HCT116 (cell line): ENCODE measurements at regions not wholly inside any gene's neighbourhood (a gene's known extent, or its start where the extent isn't known, plus 50 kb on each side); places are given as distances from the start of the nearest gene placed in this dataset.

Experiments used
- ATAC-seq: fragments of 200-7000 bp; cut with Tn5 transposase; 2 replicates; pipeline ENCODE4 v1.9.1; 2020; ENCODE audit warnings: mild to moderate bottlenecking, moderate library complexity
- BruUV-seq: library from RNA; stranded (reverse); fragments of 400-500 nt; replicated peaks from 2 replicates; lab custom pipeline; 2021; lab: Mats Ljungman, UMichigan
- CTCF ChIA-PET: fragments of 300-600 bp; sonication (Branson Sonifier 250); formaldehyde crosslinking; loops from one replicate; lab custom pipeline; 2021; ENCODE audit warnings: antibody characterized with exemption; lab: Charles Lee
- POLR2A ChIA-PET: fragments of 300-600, 350-600 bp; sonication (Branson Sonifier 250); formaldehyde crosslinking; loops from one replicate; lab custom pipeline; 2021; ENCODE audit warnings: antibody characterized with exemption; lab: Charles Lee
- RAD21 ChIA-PET, 2 experiments: fragments of 300-600 bp; sonication (Branson Sonifier 250); formaldehyde crosslinking; loops; one replicate each; lab custom pipeline; 2023; ENCODE audit warnings: low total read pairs in 2 of 2; ENCODE audit not compliant: uncharacterized antibody in 2 of 2, unreplicated experiment in 2 of 2, low non-redundant PET in 1 of 2; lab: Charles Lee
- DNase-seq: peaks from one replicate; pipeline ENCODE4 v3.0.0-alpha.2; 2010; ENCODE audit warnings: low read depth, low spot score
- H2AFZ ChIP-seq: fragments of 200-600 bp; shearing (Covaris generic), sonication (generic); 2 replicates; pipeline ENCODE4 v1.6.1; 2017; ENCODE audit warnings: low read depth, mixed run types, mixed read lengths, antibody characterized with exemption, low read length; ENCODE audit not compliant: poor library complexity, severe bottlenecking
- H3K27ac ChIP-seq: 2 replicates; pipeline ENCODE4 v1.5.1; 2012; ENCODE audit warnings: low read depth, low read length
- H3K27me3 ChIP-seq: fragments of 200-600 bp; sonication (generic); 2 replicates; pipeline ENCODE4 v1.6.1; 2016; ENCODE audit warnings: mixed run types, low read length, mixed read lengths; ENCODE audit not compliant: insufficient read depth
- H3K36me3 ChIP-seq, 2 experiments: fragments of 200-500 bp in 1 of 2; fragments of 200-600 bp in 1 of 2; sonication (Bioruptor generic) in 1 of 2; sonication (generic) in 1 of 2; 2 replicates each; pipeline versions ENCODE4 v1.5.1 to v1.6.1; 2014 to 2016; ENCODE audit warnings: low read length in 2 of 2, inconsistent platforms in 1 of 2, mixed read lengths in 1 of 2, mixed run types in 1 of 2; ENCODE audit not compliant: insufficient read depth in 2 of 2, control insufficient read depth in 1 of 2
- H3K4me1 ChIP-seq, 2 experiments: fragments of 200-600 bp in 1 of 2; sonication (generic) in 1 of 2; 2 replicates each; pipeline versions ENCODE4 v1.5.1 to v1.6.1; 2012 to 2017; ENCODE audit warnings: low read length in 2 of 2, inconsistent platforms in 1 of 2, mild to moderate bottlenecking in 1 of 2, mixed read lengths in 1 of 2, mixed run types in 1 of 2, moderate library complexity in 1 of 2; ENCODE audit not compliant: insufficient read depth in 2 of 2, control insufficient read depth in 1 of 2
- H3K4me2 ChIP-seq: fragments of 200-600 bp; sonication (generic); 2 replicates; pipeline ENCODE4 v1.6.1; 2017; ENCODE audit warnings: mixed run types, low read length, mixed read lengths
- H3K4me3 ChIP-seq, 2 experiments: fragments of 200-600 bp in 1 of 2; sonication (generic) in 1 of 2; replicated peaks in 1 of 2; 2 replicates each; pipeline ENCODE4 v1.5.1; 2011 to 2016; ENCODE audit warnings: low read length in 2 of 2, control low read depth in 1 of 2, low read depth in 1 of 2, mild to moderate bottlenecking in 1 of 2, mixed read lengths in 1 of 2, mixed run types in 1 of 2
- H3K79me2 ChIP-seq: fragments of 200-600 bp; sonication (generic); 2 replicates; pipeline ENCODE4 v1.6.1; 2017; ENCODE audit warnings: mild to moderate bottlenecking, mixed run types, low read length, moderate library complexity, mixed read lengths; ENCODE audit not compliant: insufficient read depth
- H3K9ac ChIP-seq: fragments of 200-600 bp; sonication (generic); 2 replicates; pipeline ENCODE4 v1.6.1; 2016; ENCODE audit warnings: low read length, mixed read lengths
- H3K9me2 ChIP-seq: fragments of 200-600 bp; sonication (generic), shearing (Covaris generic); 2 replicates; pipeline ENCODE4 v1.6.1; 2017; ENCODE audit warnings: mixed run types, mild to moderate bottlenecking, moderate library complexity; ENCODE audit not compliant: insufficient read depth
- H3K9me3 ChIP-seq, 2 experiments: fragments of 200-500 bp in 1 of 2; fragments of 200-600 bp in 1 of 2; sonication (Bioruptor generic) in 1 of 2; sonication (generic) in 1 of 2; 2 replicates each; pipeline ENCODE4 v1.6.1; 2014 to 2017; ENCODE audit warnings: low read length in 2 of 2, mixed read lengths in 2 of 2, inconsistent platforms in 1 of 2, low read depth in 1 of 2, mild to moderate bottlenecking in 1 of 2, mixed run types in 1 of 2, moderate library complexity in 1 of 2; ENCODE audit not compliant: control insufficient read depth in 1 of 2, insufficient read depth in 1 of 2
- H4K20me1 ChIP-seq: fragments of 200-600 bp; sonication (generic), shearing (Covaris generic); 2 replicates; pipeline ENCODE4 v1.6.1; 2017; ENCODE audit warnings: mixed run types, mild to moderate bottlenecking, moderate library complexity; ENCODE audit not compliant: insufficient read depth
- CBX3 ChIP-seq: IDR thresholded peaks from 2 replicates; pipeline ENCODE4 v1.6.1; 2012; ENCODE audit warnings: low read depth
- CTCF ChIP-seq, 3 experiments: fragments of 200-600 bp in 1 of 3; sonication (generic) in 1 of 3; IDR thresholded peaks in 2 of 3; conservative IDR thresholded peaks in 1 of 3; 2 replicates each; pipeline ENCODE4 v1.5.1; 2012 to 2017; ENCODE audit warnings: low read depth in 2 of 3, low read length in 2 of 3, antibody characterized with exemption in 1 of 3, borderline replicate concordance in 1 of 3, control low read depth in 1 of 3, mild to moderate bottlenecking in 1 of 3, mixed read lengths in 1 of 3, mixed run types in 1 of 3, moderate library complexity in 1 of 3; ENCODE audit not compliant: insufficient read depth in 1 of 3
- EGR1 ChIP-seq: IDR thresholded peaks from 2 replicates; pipeline ENCODE4 v1.6.1; 2012; ENCODE audit warnings: low read depth
- EZH2 ChIP-seq: fragments of 200-600 bp; sonication (generic); IDR thresholded peaks from 2 replicates; pipeline ENCODE4 v1.6.1; 2017; ENCODE audit warnings: antibody characterized with exemption, mixed run types
- FOSL1 ChIP-seq: IDR thresholded peaks from 2 replicates; pipeline ENCODE4 v1.6.1; 2012; ENCODE audit warnings: low read depth
- JUND ChIP-seq: IDR thresholded peaks from 2 replicates; pipeline ENCODE4 v1.6.1; 2012
- REST ChIP-seq: IDR thresholded peaks from 2 replicates; pipeline ENCODE4 v1.6.1; 2012; ENCODE audit warnings: low read depth
- TCF7L2 ChIP-seq: IDR thresholded peaks from 2 replicates; pipeline ENCODE4 v1.7.0; 2011; ENCODE audit warnings: borderline replicate concordance, inconsistent platforms; ENCODE audit not compliant: insufficient read depth, insufficient read length; ENCODE audit errors: extremely low read depth
- ZFX ChIP-seq: fragments of 450-650 bp; IDR thresholded peaks from 2 replicates; pipeline ENCODE4 v1.6.1; 2017
- ZNF274 ChIP-seq: fragments of 200-500 bp; sonication (Bioruptor generic); IDR thresholded peaks from 2 replicates; pipeline ENCODE4 v1.6.1; 2014; ENCODE audit warnings: mild to moderate bottlenecking, low read depth, low read length, inconsistent platforms
- intact Hi-C: fragments of 100-400 bp; cut with micrococcal nuclease; formaldehyde crosslinking; loops from 2 replicates; pipeline ENCODE4 v1.10.0; 2022

GRCh38 chrX:125151146-125151545 lies 168.5 kb upstream of the TEX13C start:
- no peak for DNase-seq
- Histone ChIP-seq H3K27me3 (no peaks in the 10 kb centered on the region), H4K20me1 (no peaks in the 10 kb centered on the region), H3K9me2 (no peaks in the 10 kb centered on the region), H3K9me3 (no peaks in the 10 kb centered on the region)
- no peak for TF ChIP-seq TCF7L2
- no peak for TF ChIP-seq EGR1
- no peak for TF ChIP-seq EZH2
- TF ChIP-seq FOSL1: no peak
- no peak for TF ChIP-seq ZFX
- TF ChIP-seq ZNF274: no peak
- no peak for TF ChIP-seq REST
- TF ChIP-seq CBX3: no peak
- TF ChIP-seq CTCF (IDR thresholded peaks at IDR 0.05 in 2 of 3, conservative IDR thresholded peaks at IDR 0.05 in 1 of 3; ENCODE audit: borderline replicate concordance in 1 of 3, insufficient read depth in 1 of 3, low read depth in 2 of 3, low read length in 2 of 3): no peak
- TF ChIP-seq JUND: no peak
- TF ChIP-seq, all 23 proteins: peak for 0
- ChIA-PET RAD21 (no interaction called here), CTCF (no interaction called here), POLR2A (no interaction called here)
- no peak overlapping the region for H3K9ac ChIP-seq
- H3K4me2 ChIP-seq: no peak overlapping the region
- no peak for ATAC-seq
- H3K4me3 ChIP-seq: no peak overlapping the region
- H3K4me1 ChIP-seq: no peaks in the 10 kb centered on the region
- no TSS peak for BruUV-seq
- H3K79me2 ChIP-seq: no peaks in the 10 kb centered on the region
- intact Hi-C loops: no loop called here
- no peak overlapping the region for H2AFZ ChIP-seq
- H3K36me3 ChIP-seq: no peaks in the 10 kb centered on the region
- no peak overlapping the region for H3K27ac ChIP-seq
